ENCODE measurements at regions not wholly inside any gene's neighbourhood (a gene's known extent, or its start where the extent isn't known, plus 50 kb on each side); places are given as distances from the start of the nearest gene placed in this dataset.
"Not testable (repeated sequence)": the region's sequence is repeated elsewhere in the genome, so short reads cannot be mapped to it uniquely, and the experiment has no call there.

DNA sequence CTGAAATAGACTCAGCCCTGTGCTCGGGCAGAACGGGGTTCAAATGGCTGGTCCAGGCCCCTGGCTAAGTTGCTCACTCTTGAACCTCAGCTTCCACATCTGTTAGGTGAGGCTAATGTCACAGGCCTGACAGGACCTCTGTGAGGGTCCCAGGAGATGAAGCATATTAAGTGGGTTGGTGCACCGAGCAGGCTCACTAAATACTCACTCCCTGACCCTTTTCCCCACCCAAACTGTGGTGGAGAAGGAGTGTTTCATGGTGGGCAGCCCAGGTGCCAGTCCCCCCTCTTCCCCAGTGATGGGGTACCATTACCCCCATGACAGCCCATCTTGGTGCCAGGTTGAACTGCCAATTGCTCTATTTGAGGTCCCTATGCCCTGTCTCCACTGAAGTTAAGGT lies 286.0 kb downstream of the MYCN start:
- no peak for DNase-seq

DNA sequence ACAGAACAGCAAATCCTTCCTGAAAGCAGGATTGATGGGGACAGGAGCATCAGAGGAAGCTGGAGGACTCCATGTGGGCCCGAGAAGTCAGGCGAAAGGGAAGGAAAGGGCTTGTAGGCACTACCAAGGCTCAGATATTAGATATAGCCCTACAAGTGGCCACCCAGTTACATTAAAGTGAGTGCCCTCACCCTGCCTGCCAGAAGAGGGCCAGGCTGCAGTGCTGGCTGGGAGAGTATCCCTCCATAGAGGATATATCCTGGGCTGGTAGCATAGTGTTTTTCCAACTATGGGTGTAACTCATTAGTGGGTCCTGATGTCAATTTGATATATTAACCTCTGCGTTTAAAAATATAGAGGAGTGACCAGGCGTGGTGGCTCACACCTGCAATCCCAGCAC lies 285.2 kb downstream of the MYCN start:
- no peak for DNase-seq

GRCh38 chr2:16225071-16225470 lies 284.7 kb downstream of the MYCN start:
- DNase-seq: no peak

- DNase-seq: no peak
These were observed 284.1 kb downstream of the MYCN start for GRCh38 chr2:16224298-16225045.

- no peak for DNase-seq
These were observed 283.5 kb downstream of the MYCN start for GRCh38 chr2:16223841-16224177.

- no peak for DNase-seq
These were observed 283.0 kb downstream of the MYCN start for GRCh38 chr2:16223161-16223840.

- no peak for DNase-seq
These were observed 282.0 kb downstream of the MYCN start for GRCh38 chr2:16222326-16222725.

GRCh38 chr2:16221461-16222010 lies 281.2 kb downstream of the MYCN start:
- DNase-seq: no peak

- DNase-seq: no peak
These were observed 279.1 kb downstream of the MYCN start for GRCh38 chr2:16219292-16219975.

DNA sequence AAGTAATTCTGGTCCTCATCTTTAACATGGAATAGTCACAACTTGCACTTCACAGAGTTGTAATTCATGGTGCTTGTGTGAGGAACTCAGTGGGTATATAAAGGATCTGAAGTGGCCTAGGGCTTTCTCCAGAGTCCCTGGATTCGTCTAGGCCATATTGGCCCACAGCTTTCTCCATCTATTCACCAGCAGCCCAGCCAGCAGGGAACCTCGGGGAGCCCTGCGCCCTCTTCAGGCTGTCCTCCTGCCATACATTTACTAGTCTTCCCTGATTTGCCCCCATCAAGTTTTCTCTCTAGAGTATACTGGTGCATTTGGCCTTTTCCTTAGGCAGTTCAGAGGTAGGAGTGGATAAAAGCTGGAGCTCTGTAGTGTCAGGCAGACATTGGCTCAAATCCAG lies 278.3 kb downstream of the MYCN start:
- no peak for DNase-seq

- DNase-seq: no peak
These were observed 277.8 kb downstream of the MYCN start for GRCh38 chr2:16218161-16218560.

GRCh38 chr2:16217741-16218140 lies 277.4 kb downstream of the MYCN start:
- not testable (repeated sequence) for DNase-seq

GRCh38 chr2:16217291-16217690 lies 276.9 kb downstream of the MYCN start:
- no peak for DNase-seq

GRCh38 chr2:16216558-16216945 lies 276.2 kb downstream of the MYCN start:
- no peak for DNase-seq

DNA sequence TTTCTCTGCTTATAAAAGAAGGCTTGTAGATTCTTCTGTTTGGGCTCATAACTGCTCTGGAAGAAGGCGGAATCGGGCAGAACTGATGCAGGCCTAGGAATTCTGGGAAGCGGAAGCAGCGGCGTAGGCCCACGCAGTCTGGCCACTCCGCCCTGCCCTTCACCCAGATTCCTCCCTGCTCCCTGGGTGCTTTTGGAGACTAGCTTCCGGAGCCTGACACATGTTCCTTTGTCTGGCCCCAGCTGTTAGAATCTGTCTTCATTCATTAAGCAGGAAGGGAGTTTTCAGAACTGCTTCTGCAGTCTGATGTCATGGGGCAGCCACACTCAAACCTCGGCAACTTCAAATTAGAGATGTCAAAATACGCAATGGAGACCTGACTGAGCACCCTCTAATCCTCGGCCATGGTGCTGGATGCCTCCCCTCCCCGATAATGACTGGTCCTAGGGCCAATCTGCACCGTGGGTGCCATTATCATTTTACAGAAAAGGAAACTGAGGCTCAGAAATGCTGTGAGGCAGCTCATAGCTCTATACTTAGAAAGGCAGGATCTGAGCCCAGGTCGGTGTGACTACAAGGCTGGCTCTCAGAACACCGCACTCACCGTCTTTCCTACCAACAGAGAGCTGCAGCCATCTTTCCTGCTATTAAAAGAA lies 275.7 kb downstream of the MYCN start:
- DNase-seq: no peak

DNA sequence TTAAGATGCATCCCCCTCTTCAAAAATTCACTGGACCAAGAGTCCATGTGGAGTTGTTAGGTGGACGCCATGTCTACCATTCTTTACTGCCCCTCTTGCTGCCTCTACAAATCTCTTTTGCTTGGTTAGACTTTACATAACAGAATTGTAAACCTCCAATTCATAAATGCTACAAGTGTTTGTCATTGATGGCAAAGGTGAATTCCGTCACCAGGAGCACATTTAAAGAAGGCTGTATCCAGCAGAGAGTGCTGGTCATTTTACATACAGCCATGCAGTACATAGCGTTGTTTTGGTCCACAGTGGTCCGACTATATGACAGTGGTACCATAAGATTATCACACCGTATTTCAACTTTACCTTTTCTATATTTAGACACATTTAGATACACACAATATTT lies 274.5 kb downstream of the MYCN start:
- no peak for DNase-seq

- DNase-seq: no peak
These were observed 274.0 kb downstream of the MYCN start for GRCh38 chr2:16214391-16214790.

- DNase-seq: no peak
These were observed 272.0 kb downstream of the MYCN start for GRCh38 chr2:16212321-16212720.

DNA sequence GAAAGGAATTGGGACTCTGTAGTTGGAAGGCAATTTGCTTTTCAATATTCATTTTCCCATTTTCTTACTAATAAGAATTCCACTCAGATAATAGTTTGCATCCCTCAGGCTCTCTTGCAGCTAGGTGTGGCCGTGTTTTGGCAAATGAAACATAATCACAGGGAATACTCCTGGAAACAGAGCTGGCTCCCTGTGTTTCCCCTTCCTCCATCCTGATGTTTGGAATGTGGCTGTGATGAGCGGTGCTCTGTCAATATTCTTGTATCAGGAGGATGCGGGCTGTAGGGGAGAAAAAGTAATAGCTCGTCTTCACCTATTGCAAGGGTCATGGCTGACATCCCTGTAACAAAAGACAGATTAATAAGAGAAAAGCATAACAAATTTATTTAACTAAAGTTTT lies 271.0 kb downstream of the MYCN start:
- DNase-seq: no peak

GRCh38 chr2:16210841-16211240 lies 270.5 kb downstream of the MYCN start:
- no peak for DNase-seq

GRCh38 chr2:16209799-16210198 lies 269.4 kb downstream of the MYCN start:
- no peak for DNase-seq

GRCh38 chr2:16208921-16209320 lies 268.6 kb downstream of the MYCN start:
- DNase-seq: no peak

GRCh38 chr2:16208241-16208797 lies 268.0 kb downstream of the MYCN start:
- DNase-seq: no peak
